NCI-H2196 treated with DMSO at 0.1 percent for 48 hours (cell line): ENCODE measurements at regions not wholly inside any gene's neighbourhood (a gene's known extent, or its start where the extent isn't known, plus 50 kb on each side); places are given as distances from the start of the nearest gene placed in this dataset.
"Not testable (repeated sequence)": the region's sequence is repeated elsewhere in the genome, so short reads cannot be mapped to it uniquely, and the experiment has no call there.

Experiments
- DNase-seq: peaks from one replicate; lab custom pipeline; 2025; ENCODE audit not compliant: unreplicated experiment; lab: John Stamatoyannopoulos, UW

- no peak for DNase-seq
Observed at GRCh38 chr10:94219829-94220228, 142.9 kb downstream of the NOC3L start.

DNA sequence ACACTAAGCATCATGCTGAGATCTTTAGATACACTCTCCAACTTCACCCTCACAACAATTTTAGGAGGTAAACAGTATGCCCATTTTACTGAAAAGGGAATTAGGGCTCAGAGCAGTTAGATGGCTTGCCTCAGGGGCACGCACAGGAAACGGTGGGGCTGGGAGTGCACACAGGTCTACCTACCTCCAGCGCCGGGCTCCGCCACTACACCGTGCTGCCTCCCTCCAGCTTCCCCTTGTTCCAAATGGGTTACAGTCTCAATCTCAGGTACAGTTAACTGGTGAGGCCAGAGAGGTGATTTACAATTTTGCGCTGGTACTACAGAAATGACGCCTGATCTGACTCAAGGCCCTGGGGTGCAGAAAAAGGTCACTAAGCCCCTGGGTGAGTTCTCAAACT lies 142.0 kb downstream of the NOC3L start:
- no peak for DNase-seq

DNA sequence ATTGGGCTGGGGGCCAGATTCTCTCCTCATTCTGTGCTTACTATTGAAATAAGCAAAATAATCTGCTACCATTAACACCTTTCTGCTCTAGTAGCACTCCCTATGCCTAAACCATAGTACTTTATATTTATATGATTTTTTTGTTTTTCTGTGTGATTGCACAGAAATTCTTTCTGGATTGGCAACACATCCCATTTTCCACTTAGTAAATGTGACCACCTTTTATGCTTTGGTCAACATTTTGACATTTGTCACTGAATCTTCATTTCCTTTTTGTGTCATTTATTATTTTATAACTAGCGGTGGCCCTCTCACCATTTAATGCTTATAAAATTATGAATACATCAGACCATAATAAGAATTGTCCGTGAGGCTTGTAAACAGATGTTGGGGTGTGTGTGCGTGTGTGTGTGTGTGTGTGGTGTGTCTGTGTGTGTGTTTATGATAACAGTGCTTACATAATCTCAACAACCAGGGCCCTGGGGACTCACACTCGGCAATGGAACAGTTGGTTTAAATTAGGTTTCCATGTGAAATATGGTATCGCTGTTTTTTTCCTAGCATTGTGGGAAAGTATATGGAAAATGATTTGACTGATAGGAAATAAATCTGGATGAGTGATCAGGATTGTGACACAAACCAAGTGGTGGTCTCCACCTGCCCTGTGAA lies 138.9 kb downstream of the NOC3L start:
- DNase-seq, result no peak

DNA sequence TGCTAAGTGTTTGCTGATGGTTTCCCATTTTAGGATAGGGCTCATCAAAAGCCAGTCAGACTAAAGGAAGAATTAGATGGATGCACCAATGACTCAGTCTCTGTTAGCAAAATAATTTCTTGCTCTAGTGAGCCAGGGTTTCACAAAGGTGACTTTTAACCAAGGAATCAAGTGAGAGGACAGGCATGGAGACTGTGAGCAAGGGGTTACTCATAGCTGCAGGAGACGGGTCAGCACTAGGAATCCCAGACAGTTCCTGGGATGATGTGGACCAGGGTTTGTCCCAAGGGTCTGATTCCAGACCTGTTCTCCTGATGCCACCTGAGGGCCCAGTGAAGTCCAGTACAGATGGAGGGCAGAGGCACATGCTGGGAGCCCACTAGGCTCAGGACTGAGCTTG lies 138.1 kb downstream of the NOC3L start:
- DNase-seq, result no peak

GRCh38 chr10:94225589-94225988 lies 137.2 kb downstream of the NOC3L start:
- DNase-seq, result no peak

GRCh38 chr10:94230134-94230785 lies 132.5 kb downstream of the NOC3L start:
- DNase-seq, result no peak

GRCh38 chr10:94232711-94233383 lies 129.9 kb downstream of the NOC3L start:
- DNase-seq, result no peak

GRCh38 chr10:94235461-94235860 lies 127.3 kb downstream of the NOC3L start:
- no peak for DNase-seq

DNA sequence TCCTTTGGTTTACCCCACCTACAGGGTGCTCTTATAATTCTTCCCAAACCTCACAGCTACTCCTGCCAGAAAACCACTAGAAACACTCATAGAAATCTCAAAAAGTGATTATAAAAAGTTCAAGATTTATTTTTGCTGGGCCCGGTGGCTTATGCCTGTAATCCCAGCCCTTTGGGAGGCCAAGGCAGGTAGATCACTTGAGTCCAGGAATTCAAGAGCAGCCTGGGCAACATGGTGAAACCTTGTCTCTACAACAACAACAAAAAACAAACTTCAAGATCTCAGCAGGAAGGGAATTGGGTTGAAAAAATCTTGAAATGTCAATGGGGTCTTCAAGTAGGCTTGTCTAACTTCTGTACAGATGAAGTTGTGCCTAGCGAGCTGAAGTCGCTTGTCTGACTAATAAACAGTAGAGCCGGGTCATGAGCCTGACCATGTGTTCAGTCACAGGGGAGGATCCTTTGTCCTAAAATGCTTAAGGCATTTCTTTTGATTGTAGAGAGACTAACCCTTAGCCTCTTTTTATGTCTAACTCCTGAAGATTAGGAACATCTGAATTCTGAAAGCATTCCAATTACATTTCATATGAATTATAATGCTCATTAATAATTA lies 124.6 kb downstream of the NOC3L start:
- DNase-seq, result no peak

GRCh38 chr10:94239696-94240095 lies 123.0 kb downstream of the NOC3L start:
- no peak for DNase-seq

- DNase-seq, result no peak
Observed at GRCh38 chr10:94240491-94240890, 122.2 kb downstream of the NOC3L start.

DNA sequence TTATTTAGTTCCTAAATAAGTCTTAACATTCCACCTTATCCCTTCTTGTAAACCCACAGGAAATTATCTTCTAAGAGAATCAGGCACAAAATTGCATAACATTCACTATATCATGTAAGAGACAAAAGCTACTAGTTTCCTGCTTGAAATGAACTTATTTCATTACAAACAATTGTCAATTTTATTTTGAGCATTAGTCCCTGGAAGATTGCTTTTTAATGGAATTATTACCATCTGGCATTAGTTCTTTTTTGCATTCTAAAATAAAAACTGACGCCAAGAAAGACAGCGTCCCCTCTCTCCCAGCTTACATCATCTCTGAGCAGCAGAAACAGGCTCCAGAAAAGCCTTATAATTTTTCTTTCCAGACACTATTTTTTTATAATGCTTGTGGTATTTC lies 121.8 kb downstream of the NOC3L start:
- no peak for DNase-seq

GRCh38 chr10:94251098-94251497 lies 111.6 kb downstream of the NOC3L start:
- DNase-seq, result no peak

DNA sequence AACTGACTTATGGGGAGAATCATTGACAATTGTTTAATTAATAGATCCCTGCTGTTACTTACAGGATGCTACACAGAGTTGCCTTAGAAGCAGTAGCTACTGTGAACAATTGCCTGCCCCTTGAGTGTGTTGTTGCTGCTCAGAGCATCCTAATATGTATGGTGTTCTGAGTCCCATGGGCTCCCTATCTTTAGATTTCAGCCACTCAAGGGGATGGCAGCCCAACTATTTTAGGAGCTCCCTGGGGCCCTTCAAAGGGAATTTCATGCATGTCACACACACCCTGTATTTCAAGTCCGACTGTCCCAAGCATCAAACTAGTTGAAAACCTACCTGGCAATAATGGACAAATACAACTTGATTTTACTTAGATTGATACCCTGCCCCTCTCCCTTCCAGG lies 111.2 kb downstream of the NOC3L start:
- DNase-seq, result no peak

DNA sequence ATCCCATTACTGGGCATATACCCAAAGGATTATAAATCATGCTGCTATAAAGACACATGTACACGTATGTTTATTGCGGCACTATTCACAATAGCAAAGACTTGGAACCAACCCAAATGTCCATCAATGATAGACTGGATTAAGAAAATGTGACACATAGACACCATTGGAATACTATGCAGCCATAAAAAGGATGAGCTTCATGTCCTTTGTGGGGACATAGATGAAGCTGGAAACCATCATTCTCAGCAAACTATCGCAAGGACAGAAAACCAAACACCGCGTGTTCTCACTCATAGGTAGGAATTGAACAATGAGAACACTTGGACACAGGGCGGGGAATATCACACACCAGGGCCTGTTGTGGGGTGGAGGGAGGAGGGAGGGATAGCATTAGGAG lies 105.3 kb downstream of the NOC3L start:
- DNase-seq, result not testable (repeated sequence)

DNA sequence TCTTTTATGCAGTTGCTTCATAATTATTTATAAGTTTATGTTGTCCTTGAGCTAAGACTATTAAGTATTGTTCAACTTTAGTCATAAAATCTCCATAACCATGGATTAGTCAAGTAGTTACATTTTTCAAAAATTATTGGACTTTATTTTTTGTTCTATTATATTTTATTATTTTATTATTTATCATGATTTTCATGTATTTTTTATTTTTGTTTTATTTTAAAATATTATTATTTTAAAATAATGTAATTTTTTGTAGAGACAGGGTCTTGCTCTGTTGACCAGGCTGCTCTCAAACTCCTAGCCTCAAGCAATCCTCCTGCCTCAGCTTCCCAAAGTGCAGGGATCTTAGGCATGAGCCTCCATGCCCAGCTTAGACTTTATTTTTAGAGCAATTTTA lies 102.3 kb downstream of the NOC3L start:
- DNase-seq, result no peak

- DNase-seq, result no peak
Observed at GRCh38 chr10:94264085-94264484, 98.7 kb downstream of the NOC3L start.

GRCh38 chr10:94266091-94266490 lies 96.6 kb downstream of the NOC3L start:
- DNase-seq, result no peak

GRCh38 chr10:94268652-94269051 lies 94.1 kb downstream of the NOC3L start:
- DNase-seq, result no peak

DNA sequence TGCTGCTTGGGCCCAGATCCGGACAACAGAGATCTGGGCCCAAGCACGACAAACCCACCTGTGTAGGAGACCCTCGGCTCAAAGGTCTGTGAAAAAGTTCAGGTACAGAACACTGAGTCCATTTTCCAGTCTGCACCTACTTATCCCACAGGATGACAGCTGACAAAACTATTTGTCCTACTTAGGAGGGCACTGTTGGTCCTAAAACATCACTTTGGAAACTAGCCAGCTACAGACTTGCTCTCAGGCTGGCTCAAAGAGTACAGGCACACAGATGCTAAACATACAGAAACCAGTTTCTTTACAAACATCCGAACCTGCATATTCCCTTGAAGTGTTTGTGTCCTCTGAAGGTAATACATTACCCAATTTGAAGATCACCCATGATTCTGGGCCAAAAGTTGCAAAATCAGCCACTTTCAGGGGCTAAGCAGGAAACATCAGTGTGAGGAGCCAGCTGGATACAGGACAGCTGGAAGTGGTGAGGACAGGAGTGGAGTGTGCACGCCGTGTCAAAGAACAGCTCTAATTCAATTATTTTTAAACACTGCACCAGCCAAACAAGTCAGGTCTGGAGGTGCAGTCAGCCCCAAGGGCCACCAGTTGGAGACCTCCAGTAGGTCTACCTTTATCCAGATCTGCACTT lies 88.5 kb downstream of the NOC3L start:
- no peak for DNase-seq

DNA sequence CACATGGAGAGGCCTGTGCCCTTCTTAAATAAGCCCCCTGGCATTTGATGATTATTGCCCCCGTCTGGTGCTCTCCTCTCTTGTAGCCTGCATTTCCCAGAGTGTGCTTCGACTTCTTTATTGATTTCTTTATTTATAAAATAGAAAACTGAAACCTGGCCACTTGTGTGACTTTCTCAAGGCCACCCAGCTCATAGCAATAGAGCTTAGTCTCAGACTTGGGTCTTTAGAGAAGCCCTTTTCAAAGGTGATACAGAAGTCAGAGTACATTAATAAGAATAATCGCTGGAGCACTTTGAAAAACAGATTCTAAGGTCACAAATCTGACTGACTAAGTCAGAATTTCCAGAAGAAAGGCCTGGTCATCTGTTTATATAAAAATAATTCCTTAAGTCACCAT lies 86.6 kb downstream of the NOC3L start:
- no peak for DNase-seq

- DNase-seq, result no peak
Observed at GRCh38 chr10:94277450-94277849, 85.3 kb downstream of the NOC3L start.
